ENCODE measurements at regions not wholly inside any gene's neighbourhood (a gene's known extent, or its start where the extent isn't known, plus 50 kb on each side); places are given as distances from the start of the nearest gene placed in this dataset.

GRCh38 chr3:86856711-86857110 lies 134.2 kb downstream of the VGLL3 start:
- CTCF ChIA-PET: no interaction called here
- H3K9me3 ChIP-seq (ENCODE audit: control insufficient read depth in 2 of 3, low read length in 3 of 3): no peaks in the 10 kb centered on the region
- no peaks in the 10 kb centered on the region for H3K4me1 ChIP-seq (ENCODE audit: control insufficient read depth in 2 of 2, insufficient read depth in 2 of 2, low read length in 2 of 2)
- DNase-seq (no peak), ATAC-seq (no peak)
- intact Hi-C loops (cut with micrococcal nuclease): no loop called here
- no peaks in the 10 kb centered on the region for H3K27me3 Mint-ChIP-seq
- peaks cover 0 to 10% (median 0%) of the 10 kb centered on the region in 11 donors for H3K9me3 Mint-ChIP-seq
- H3K27me3 ChIP-seq (ENCODE audit: control insufficient read depth in 2 of 2, insufficient read depth in 2 of 2, low read length in 2 of 2): no peaks in the 10 kb centered on the region
- no peaks in the 10 kb centered on the region for H3K36me3 ChIP-seq (ENCODE audit: control insufficient read depth in 2 of 3, insufficient read depth in 3 of 3, low read length in 3 of 3)
- no peak overlapping the region for H3K27ac Mint-ChIP-seq
- H3K4me3 ChIP-seq (ENCODE audit: low read length): no peak overlapping the region
- POLR2A ChIA-PET: no interaction called here
- H3K4me3 Mint-ChIP-seq: no peak overlapping the region
- no peaks in the 10 kb centered on the region for H3K36me3 Mint-ChIP-seq
- H3K27ac ChIP-seq (ENCODE audit: low read depth, low read length): no peak overlapping the region
- H3K4me1 Mint-ChIP-seq: no peaks in the 10 kb centered on the region

GRCh38 chr3:86849991-86850390 lies 141.0 kb downstream of the VGLL3 start:
- Mint-ChIP-seq H3K4me1 (no peaks in the 10 kb centered on the region), H3K27me3 (no peaks in the 10 kb centered on the region), H3K27ac (no peak overlapping the region), H3K36me3 (no peaks in the 10 kb centered on the region), H3K9me3 (peaks cover 0 to 10% (median 0%) of the 10 kb centered on the region in 11 donors), H3K4me3 (no peak overlapping the region)
- Histone ChIP-seq H3K27ac (ENCODE audit: low read depth, low read length) (no peak overlapping the region), H3K4me3 (ENCODE audit: low read length) (no peak overlapping the region), H3K36me3 (ENCODE audit: control insufficient read depth in 2 of 3, insufficient read depth in 3 of 3, low read length in 3 of 3) (no peaks in the 10 kb centered on the region), H3K4me1 (ENCODE audit: control insufficient read depth in 2 of 2, insufficient read depth in 2 of 2, low read length in 2 of 2) (no peaks in the 10 kb centered on the region), H3K9me3 (ENCODE audit: control insufficient read depth in 2 of 3, low read length in 3 of 3) (no peaks in the 10 kb centered on the region), H3K27me3 (ENCODE audit: control insufficient read depth in 2 of 2, insufficient read depth in 2 of 2, low read length in 2 of 2) (no peaks in the 10 kb centered on the region)
- ATAC-seq: no peak
- intact Hi-C loops (cut with micrococcal nuclease): no loop called here
- ChIA-PET CTCF (no interaction called here), POLR2A (no interaction called here)
- no peak for DNase-seq

GRCh38 chr3:86845726-86846125 lies 145.2 kb downstream of the VGLL3 start:
- H3K4me3 ChIP-seq (ENCODE audit: low read length): no peak overlapping the region
- no peak overlapping the region for H3K27ac ChIP-seq (ENCODE audit: low read depth, low read length)
- CTCF ChIA-PET: no interaction called here
- H3K36me3 Mint-ChIP-seq: no peaks in the 10 kb centered on the region
- no peaks in the 10 kb centered on the region for H3K4me1 ChIP-seq (ENCODE audit: control insufficient read depth in 2 of 2, insufficient read depth in 2 of 2, low read length in 2 of 2)
- intact Hi-C loops (cut with micrococcal nuclease): no loop called here
- ATAC-seq (no peak), DNase-seq (no peak)
- POLR2A ChIA-PET: no interaction called here
- H3K4me3 Mint-ChIP-seq: no peak overlapping the region
- H3K27me3 ChIP-seq (ENCODE audit: control insufficient read depth in 2 of 2, insufficient read depth in 2 of 2, low read length in 2 of 2): no peaks in the 10 kb centered on the region
- no peaks in the 10 kb centered on the region for H3K9me3 ChIP-seq (ENCODE audit: control insufficient read depth in 2 of 3, low read length in 3 of 3)
- no peak overlapping the region for H3K27ac Mint-ChIP-seq
- H3K9me3 Mint-ChIP-seq: peaks cover 0 to 8% (median 3%) of the 10 kb centered on the region in 11 donors
- no peaks in the 10 kb centered on the region for H3K4me1 Mint-ChIP-seq
- no peaks in the 10 kb centered on the region for H3K27me3 Mint-ChIP-seq
- no peaks in the 10 kb centered on the region for H3K36me3 ChIP-seq (ENCODE audit: control insufficient read depth in 2 of 3, insufficient read depth in 3 of 3, low read length in 3 of 3)

GRCh38 chr3:86838927-86839326 lies 152.0 kb downstream of the VGLL3 start:
- ChIA-PET POLR2A (no interaction called here), CTCF (no interaction called here)
- DNase-seq (no peak), ATAC-seq (no peak)
- H3K27me3 ChIP-seq (ENCODE audit: control insufficient read depth in 2 of 2, insufficient read depth in 2 of 2, low read length in 2 of 2): no peaks in the 10 kb centered on the region
- H3K4me1 ChIP-seq (ENCODE audit: control insufficient read depth in 2 of 2, insufficient read depth in 2 of 2, low read length in 2 of 2): no peaks in the 10 kb centered on the region
- Mint-ChIP-seq H3K36me3 (no peaks in the 10 kb centered on the region), H3K27me3 (peaks cover 0 to 3% (median 0%) of the 10 kb centered on the region in 5 donors), H3K4me3 (no peak overlapping the region), H3K4me1 (no peaks in the 10 kb centered on the region), H3K27ac (no peak overlapping the region), H3K9me3 (peaks cover 0 to 17% (median 3%) of the 10 kb centered on the region in 11 donors)
- H3K27ac ChIP-seq (ENCODE audit: low read depth, low read length): no peak overlapping the region
- intact Hi-C loops (cut with micrococcal nuclease): no loop called here
- H3K4me3 ChIP-seq (ENCODE audit: low read length): no peak overlapping the region
- H3K36me3 ChIP-seq (ENCODE audit: control insufficient read depth in 2 of 3, insufficient read depth in 3 of 3, low read length in 3 of 3): no peaks in the 10 kb centered on the region
- no peaks in the 10 kb centered on the region for H3K9me3 ChIP-seq (ENCODE audit: control insufficient read depth in 2 of 3, low read length in 3 of 3)

GRCh38 chr3:86837871-86838270 lies 153.1 kb downstream of the VGLL3 start:
- H3K9me3 Mint-ChIP-seq: peaks cover 0 to 17% (median 4%) of the 10 kb centered on the region in 11 donors
- Histone ChIP-seq H3K9me3 (ENCODE audit: control insufficient read depth in 2 of 3, low read length in 3 of 3) (no peaks in the 10 kb centered on the region), H3K4me3 (ENCODE audit: low read length) (no peak overlapping the region), H3K27ac (ENCODE audit: low read depth, low read length) (no peak overlapping the region), H3K36me3 (ENCODE audit: control insufficient read depth in 2 of 3, insufficient read depth in 3 of 3, low read length in 3 of 3) (no peaks in the 10 kb centered on the region), H3K27me3 (ENCODE audit: control insufficient read depth in 2 of 2, insufficient read depth in 2 of 2, low read length in 2 of 2) (no peaks in the 10 kb centered on the region), H3K4me1 (ENCODE audit: control insufficient read depth in 2 of 2, insufficient read depth in 2 of 2, low read length in 2 of 2) (no peaks in the 10 kb centered on the region)
- peaks cover 0 to 3% (median 0%) of the 10 kb centered on the region in 5 donors for H3K27me3 Mint-ChIP-seq
- ATAC-seq: no peak
- no peaks in the 10 kb centered on the region for H3K4me1 Mint-ChIP-seq
- ChIA-PET CTCF (no interaction called here), POLR2A (no interaction called here)
- H3K27ac Mint-ChIP-seq: no peak overlapping the region
- no peaks in the 10 kb centered on the region for H3K36me3 Mint-ChIP-seq
- intact Hi-C loops (cut with micrococcal nuclease): no loop called here
- H3K4me3 Mint-ChIP-seq: no peak overlapping the region
- DNase-seq: no peak

GRCh38 chr3:86830566-86830965 lies 160.4 kb downstream of the VGLL3 start:
- Mint-ChIP-seq H3K27ac (no peak overlapping the region), H3K4me3 (no peak overlapping the region), H3K4me1 (no peaks in the 10 kb centered on the region), H3K27me3 (peaks cover 0 to 3% (median 0%) of the 10 kb centered on the region in 5 donors), H3K36me3 (no peaks in the 10 kb centered on the region), H3K9me3 (peaks cover 0 to 16% (median 6%) of the 10 kb centered on the region in 11 donors)
- no peaks in the 10 kb centered on the region for H3K27me3 ChIP-seq (ENCODE audit: control insufficient read depth in 2 of 2, insufficient read depth in 2 of 2, low read length in 2 of 2)
- POLR2A ChIA-PET: no interaction called here
- ATAC-seq (no peak), DNase-seq (no peak)
- intact Hi-C loops (cut with micrococcal nuclease): no loop called here
- H3K36me3 ChIP-seq (ENCODE audit: control insufficient read depth in 2 of 3, insufficient read depth in 3 of 3, low read length in 3 of 3): no peaks in the 10 kb centered on the region
- H3K9me3 ChIP-seq (ENCODE audit: control insufficient read depth in 2 of 3, low read length in 3 of 3): no peaks in the 10 kb centered on the region
- CTCF ChIA-PET: interaction anchor here (0.7 kb wide), 1 partner anchor 223 kb away, joined by 5 read pairs; no protein-coding TSS in a partner anchor
- H3K4me3 ChIP-seq (ENCODE audit: low read length): no peak overlapping the region
- H3K4me1 ChIP-seq (ENCODE audit: control insufficient read depth in 2 of 2, insufficient read depth in 2 of 2, low read length in 2 of 2): no peaks in the 10 kb centered on the region
- no peak overlapping the region for H3K27ac ChIP-seq (ENCODE audit: low read depth, low read length)

GRCh38 chr3:86828751-86829150 lies 162.2 kb downstream of the VGLL3 start:
- H3K27me3 ChIP-seq (ENCODE audit: control insufficient read depth in 2 of 2, insufficient read depth in 2 of 2, low read length in 2 of 2): no peaks in the 10 kb centered on the region
- POLR2A ChIA-PET: no interaction called here
- Mint-ChIP-seq H3K9me3 (peaks cover 0 to 14% (median 5%) of the 10 kb centered on the region in 11 donors), H3K4me1 (no peaks in the 10 kb centered on the region), H3K4me3 (no peak overlapping the region), H3K27ac (no peak overlapping the region), H3K36me3 (no peaks in the 10 kb centered on the region), H3K27me3 (no peaks in the 10 kb centered on the region)
- H3K4me3 ChIP-seq (ENCODE audit: low read length): no peak overlapping the region
- no peaks in the 10 kb centered on the region for H3K9me3 ChIP-seq (ENCODE audit: control insufficient read depth in 2 of 3, low read length in 3 of 3)
- no peaks in the 10 kb centered on the region for H3K36me3 ChIP-seq (ENCODE audit: control insufficient read depth in 2 of 3, insufficient read depth in 3 of 3, low read length in 3 of 3)
- ATAC-seq (no peak), DNase-seq (no peak)
- intact Hi-C loops (cut with micrococcal nuclease): no loop called here
- CTCF ChIA-PET: no interaction called here
- H3K27ac ChIP-seq (ENCODE audit: low read depth, low read length): no peak overlapping the region
- no peaks in the 10 kb centered on the region for H3K4me1 ChIP-seq (ENCODE audit: control insufficient read depth in 2 of 2, insufficient read depth in 2 of 2, low read length in 2 of 2)
